ENCODE measurements at regions not wholly inside any gene's neighbourhood (a gene's known extent, or its start where the extent isn't known, plus 50 kb on each side); places are given as distances from the start of the nearest gene placed in this dataset.
"Not testable (repeated sequence)": the region's sequence is repeated elsewhere in the genome, so short reads cannot be mapped to it uniquely, and the experiment has no call there.

DNA sequence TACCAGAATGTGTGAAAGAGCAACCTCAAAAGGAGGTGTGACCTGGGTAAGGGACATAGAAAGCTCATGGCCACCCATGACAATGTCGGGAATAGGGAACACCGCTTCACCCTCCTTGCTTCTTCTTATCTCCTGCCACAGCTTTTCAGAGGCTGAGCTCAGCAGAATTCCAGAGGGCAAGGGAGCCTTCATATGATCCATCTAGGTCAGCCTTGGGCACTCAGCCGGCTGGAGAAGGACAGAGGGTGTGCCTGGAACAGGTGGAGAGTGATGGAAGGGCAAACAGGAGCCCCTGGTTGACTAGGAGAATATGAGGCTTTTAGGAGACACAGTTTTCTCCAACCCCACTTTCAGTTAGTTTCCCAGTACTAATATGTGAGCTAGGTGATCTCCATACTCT lies 74.6 kb upstream of the ROPN1 start:
- not testable (repeated sequence) for H3K9me3 ChIP-seq (ENCODE audit: control insufficient read depth, low read length); H3K27me3 ChIP-seq (replicated peaks; ENCODE audit: control insufficient read depth, insufficient read depth, low read length, poor library complexity, severe bottlenecking); H3K27ac ChIP-seq (ENCODE audit: insufficient read depth, low read length, poor library complexity, severe bottlenecking); DNase-seq; H3K4me1 ChIP-seq (ENCODE audit: control insufficient read depth, insufficient read depth, low read length, poor library complexity, severe bottlenecking); H3K4me3 ChIP-seq (ENCODE audit: insufficient read depth, low read depth, low read length, poor library complexity, severe bottlenecking); H3K36me3 ChIP-seq (ENCODE audit: control insufficient read depth, insufficient read depth, low read length)

GRCh38 chr3:124069706-124070105 lies 77.8 kb upstream of the ROPN1 start:
- DNase-seq; H3K4me1 ChIP-seq (ENCODE audit: control insufficient read depth, insufficient read depth, low read length, poor library complexity, severe bottlenecking); H3K27ac ChIP-seq (ENCODE audit: insufficient read depth, low read length, poor library complexity, severe bottlenecking); H3K27me3 ChIP-seq (replicated peaks; ENCODE audit: control insufficient read depth, insufficient read depth, low read length, poor library complexity, severe bottlenecking); H3K9me3 ChIP-seq (ENCODE audit: control insufficient read depth, low read length); H3K4me3 ChIP-seq (ENCODE audit: insufficient read depth, low read depth, low read length, poor library complexity, severe bottlenecking); H3K36me3 ChIP-seq (ENCODE audit: control insufficient read depth, insufficient read depth, low read length): not testable (repeated sequence)

GRCh38 chr3:124075090-124075489 lies 83.2 kb upstream of the ROPN1 start:
- not testable (repeated sequence) for H3K4me3 ChIP-seq (ENCODE audit: insufficient read depth, low read depth, low read length, poor library complexity, severe bottlenecking); H3K27me3 ChIP-seq (replicated peaks; ENCODE audit: control insufficient read depth, insufficient read depth, low read length, poor library complexity, severe bottlenecking); H3K9me3 ChIP-seq (ENCODE audit: control insufficient read depth, low read length); DNase-seq; H3K36me3 ChIP-seq (ENCODE audit: control insufficient read depth, insufficient read depth, low read length); H3K4me1 ChIP-seq (ENCODE audit: control insufficient read depth, insufficient read depth, low read length, poor library complexity, severe bottlenecking); H3K27ac ChIP-seq (ENCODE audit: insufficient read depth, low read length, poor library complexity, severe bottlenecking)

DNA sequence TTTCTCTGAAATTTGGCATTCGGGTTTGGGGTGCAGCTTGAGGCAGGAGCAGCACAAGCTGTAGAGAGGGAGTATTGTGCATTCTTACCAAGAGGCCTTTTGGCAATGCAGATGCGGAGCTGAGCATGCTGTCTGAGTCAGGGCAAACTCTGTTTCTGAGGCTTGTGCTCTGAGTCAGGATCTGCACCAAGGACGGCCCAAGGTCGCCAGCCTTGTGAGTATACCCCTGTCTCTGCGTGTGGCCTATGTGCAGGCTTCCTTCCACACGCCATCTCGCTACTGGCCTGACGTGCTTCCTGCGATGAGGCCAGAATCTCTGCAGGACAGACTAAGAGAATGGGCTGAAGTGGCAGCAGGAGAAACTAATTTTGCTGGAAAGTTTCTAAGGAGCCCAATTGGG lies 83.8 kb upstream of the ROPN1 start:
- Histone ChIP-seq H3K36me3 (ENCODE audit: control insufficient read depth, insufficient read depth, low read length) (no peaks in the 10 kb centered on the region), H3K9me3 (ENCODE audit: control insufficient read depth, low read length) (no peaks in the 10 kb centered on the region), H3K4me1 (ENCODE audit: control insufficient read depth, insufficient read depth, low read length, poor library complexity, severe bottlenecking) (no peaks in the 10 kb centered on the region), H3K27me3 (replicated peaks; ENCODE audit: control insufficient read depth, insufficient read depth, low read length, poor library complexity, severe bottlenecking) (no peaks in the 10 kb centered on the region), H3K27ac (ENCODE audit: insufficient read depth, low read length, poor library complexity, severe bottlenecking) (no peak overlapping the region), H3K4me3 (ENCODE audit: insufficient read depth, low read depth, low read length, poor library complexity, severe bottlenecking) (no peak overlapping the region)
- no peak for DNase-seq

DNA sequence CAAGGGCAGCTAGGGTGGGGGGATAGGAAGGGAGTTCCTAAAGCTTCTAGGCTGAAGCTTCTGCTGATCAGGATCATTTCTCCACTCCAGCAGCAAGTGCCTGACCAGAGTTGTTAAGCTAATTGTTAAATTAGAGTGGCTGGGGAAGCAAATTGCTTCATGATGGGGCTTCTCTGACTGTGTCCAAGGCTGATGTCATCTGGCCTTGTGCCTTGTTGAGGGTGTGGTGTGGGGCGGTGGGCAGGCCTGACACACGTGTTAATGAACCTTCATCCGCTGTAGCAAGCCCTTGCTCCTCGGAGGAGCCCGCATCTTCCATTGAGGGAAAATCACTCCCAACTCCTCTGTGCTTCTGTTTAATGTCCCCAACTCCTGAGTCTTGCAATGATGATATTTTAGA lies 84.3 kb upstream of the ROPN1 start:
- H3K27me3 ChIP-seq (replicated peaks; ENCODE audit: control insufficient read depth, insufficient read depth, low read length, poor library complexity, severe bottlenecking): no peaks in the 10 kb centered on the region
- no peak overlapping the region for H3K27ac ChIP-seq (ENCODE audit: insufficient read depth, low read length, poor library complexity, severe bottlenecking)
- H3K9me3 ChIP-seq (ENCODE audit: control insufficient read depth, low read length): no peaks in the 10 kb centered on the region
- no peaks in the 10 kb centered on the region for H3K36me3 ChIP-seq (ENCODE audit: control insufficient read depth, insufficient read depth, low read length)
- H3K4me1 ChIP-seq (ENCODE audit: control insufficient read depth, insufficient read depth, low read length, poor library complexity, severe bottlenecking): no peaks in the 10 kb centered on the region
- DNase-seq: no peak
- H3K4me3 ChIP-seq (ENCODE audit: insufficient read depth, low read depth, low read length, poor library complexity, severe bottlenecking): no peak overlapping the region

- Histone ChIP-seq H3K9me3 (ENCODE audit: control insufficient read depth, low read length) (no peaks in the 10 kb centered on the region), H3K4me1 (ENCODE audit: control insufficient read depth, insufficient read depth, low read length, poor library complexity, severe bottlenecking) (no peaks in the 10 kb centered on the region), H3K36me3 (ENCODE audit: control insufficient read depth, insufficient read depth, low read length) (no peaks in the 10 kb centered on the region), H3K27me3 (replicated peaks; ENCODE audit: control insufficient read depth, insufficient read depth, low read length, poor library complexity, severe bottlenecking) (no peaks in the 10 kb centered on the region), H3K27ac (ENCODE audit: insufficient read depth, low read length, poor library complexity, severe bottlenecking) (no peak overlapping the region), H3K4me3 (ENCODE audit: insufficient read depth, low read depth, low read length, poor library complexity, severe bottlenecking) (no peak overlapping the region)
- DNase-seq: no peak
These were observed 87.3 kb upstream of the ROPN1 start for GRCh38 chr3:124078953-124079911.

- H3K4me3 ChIP-seq (ENCODE audit: insufficient read depth, low read depth, low read length, poor library complexity, severe bottlenecking): no peak overlapping the region
- H3K9me3 ChIP-seq (ENCODE audit: control insufficient read depth, low read length): no peaks in the 10 kb centered on the region
- H3K36me3 ChIP-seq (ENCODE audit: control insufficient read depth, insufficient read depth, low read length): no peaks in the 10 kb centered on the region
- no peak overlapping the region for H3K27ac ChIP-seq (ENCODE audit: insufficient read depth, low read length, poor library complexity, severe bottlenecking)
- no peaks in the 10 kb centered on the region for H3K4me1 ChIP-seq (ENCODE audit: control insufficient read depth, insufficient read depth, low read length, poor library complexity, severe bottlenecking)
- no peaks in the 10 kb centered on the region for H3K27me3 ChIP-seq (replicated peaks; ENCODE audit: control insufficient read depth, insufficient read depth, low read length, poor library complexity, severe bottlenecking)
- no peak for DNase-seq
These were observed 88.0 kb upstream of the ROPN1 start for GRCh38 chr3:124079912-124080276.

DNA sequence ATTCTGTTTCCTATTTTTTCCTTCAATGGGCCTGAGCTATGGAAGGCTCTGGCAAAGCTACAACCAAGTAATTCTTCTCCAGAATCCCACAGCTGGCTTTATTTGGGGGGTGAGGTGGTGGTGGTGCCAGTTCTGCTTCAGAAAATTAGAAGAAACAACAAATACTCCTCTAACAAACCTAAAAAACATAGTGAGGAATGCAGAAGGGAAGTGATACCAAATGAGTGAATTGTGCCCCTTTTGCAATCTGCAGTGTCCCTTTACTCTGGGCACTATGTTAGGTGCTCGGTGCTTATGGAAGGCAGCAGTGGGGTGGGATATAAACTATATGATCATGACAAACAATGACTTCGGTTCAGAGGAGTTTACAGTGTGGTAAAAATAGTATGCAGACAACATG lies 90.4 kb upstream of the ROPN1 start:
- no peak for DNase-seq
- H3K27ac ChIP-seq (ENCODE audit: insufficient read depth, low read length, poor library complexity, severe bottlenecking): no peak overlapping the region
- H3K27me3 ChIP-seq (replicated peaks; ENCODE audit: control insufficient read depth, insufficient read depth, low read length, poor library complexity, severe bottlenecking): no peaks in the 10 kb centered on the region
- H3K4me1 ChIP-seq (ENCODE audit: control insufficient read depth, insufficient read depth, low read length, poor library complexity, severe bottlenecking): no peaks in the 10 kb centered on the region
- no peaks in the 10 kb centered on the region for H3K9me3 ChIP-seq (ENCODE audit: control insufficient read depth, low read length)
- H3K36me3 ChIP-seq (ENCODE audit: control insufficient read depth, insufficient read depth, low read length): no peaks in the 10 kb centered on the region
- H3K4me3 ChIP-seq (ENCODE audit: insufficient read depth, low read depth, low read length, poor library complexity, severe bottlenecking): no peak overlapping the region

DNA sequence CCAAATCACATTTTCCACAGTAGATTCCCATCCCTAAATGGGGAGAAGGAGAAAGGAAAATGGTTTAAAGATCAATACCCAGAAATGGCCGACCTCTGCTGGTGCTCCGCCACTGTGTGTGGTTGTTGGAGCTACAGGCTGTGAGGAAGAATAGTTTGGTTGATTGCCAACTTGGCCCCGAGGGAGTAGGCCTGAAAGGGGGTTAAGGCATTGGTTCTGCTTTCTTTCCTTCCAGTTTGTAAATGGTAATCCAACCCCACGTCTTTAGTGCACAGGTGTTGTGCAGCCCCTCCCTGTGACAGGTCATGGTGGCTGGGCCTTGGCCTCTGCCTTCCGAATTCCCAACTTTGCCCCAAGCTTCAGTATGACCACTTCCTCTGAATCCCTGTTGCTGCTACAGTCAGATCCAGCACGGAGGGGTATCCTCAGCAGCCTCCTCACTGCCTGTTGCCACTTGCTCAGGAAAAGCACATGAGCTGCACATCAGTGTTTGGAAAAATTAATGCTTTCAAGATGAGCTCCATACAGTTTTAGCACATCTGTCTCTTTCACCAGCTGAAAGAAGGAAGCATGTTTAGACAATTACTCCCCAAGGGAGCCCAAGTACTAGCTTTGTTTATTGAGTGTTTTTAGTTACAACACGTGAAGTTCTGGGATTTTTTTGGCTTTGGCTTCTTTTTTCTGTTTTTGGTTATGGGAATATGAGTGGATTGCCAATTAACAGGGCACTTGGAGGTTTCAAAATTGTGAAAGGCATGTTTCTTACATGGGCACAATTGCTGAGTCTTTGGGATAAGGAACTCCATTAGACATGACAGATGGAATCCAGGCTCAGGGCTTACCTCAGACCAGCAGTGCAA lies 92.3 kb upstream of the ROPN1 start:
- Histone ChIP-seq H3K9me3 (ENCODE audit: control insufficient read depth, low read length) (no peaks in the 10 kb centered on the region), H3K4me3 (ENCODE audit: insufficient read depth, low read depth, low read length, poor library complexity, severe bottlenecking) (no peak overlapping the region), H3K27me3 (replicated peaks; ENCODE audit: control insufficient read depth, insufficient read depth, low read length, poor library complexity, severe bottlenecking) (no peaks in the 10 kb centered on the region), H3K4me1 (ENCODE audit: control insufficient read depth, insufficient read depth, low read length, poor library complexity, severe bottlenecking) (no peaks in the 10 kb centered on the region), H3K27ac (ENCODE audit: insufficient read depth, low read length, poor library complexity, severe bottlenecking) (no peak overlapping the region), H3K36me3 (ENCODE audit: control insufficient read depth, insufficient read depth, low read length) (no peaks in the 10 kb centered on the region)
- DNase-seq: no peak

- no peaks in the 10 kb centered on the region for H3K9me3 ChIP-seq (ENCODE audit: control insufficient read depth, low read length)
- H3K4me1 ChIP-seq (ENCODE audit: control insufficient read depth, insufficient read depth, low read length, poor library complexity, severe bottlenecking): no peaks in the 10 kb centered on the region
- H3K4me3 ChIP-seq (ENCODE audit: insufficient read depth, low read depth, low read length, poor library complexity, severe bottlenecking): no peak overlapping the region
- no peak for DNase-seq
- no peaks in the 10 kb centered on the region for H3K36me3 ChIP-seq (ENCODE audit: control insufficient read depth, insufficient read depth, low read length)
- no peak overlapping the region for H3K27ac ChIP-seq (ENCODE audit: insufficient read depth, low read length, poor library complexity, severe bottlenecking)
- no peaks in the 10 kb centered on the region for H3K27me3 ChIP-seq (replicated peaks; ENCODE audit: control insufficient read depth, insufficient read depth, low read length, poor library complexity, severe bottlenecking)
These were observed 96.9 kb upstream of the ROPN1 start for GRCh38 chr3:124088801-124089200.

Measured in effector memory CD4-positive, alpha-beta T cell (primary cell).